Heart left ventricle (tissue), 13 donors: ENCODE measurements at regions not wholly inside any gene's neighbourhood (a gene's known extent, or its start where the extent isn't known, plus 50 kb on each side); places are given as distances from the start of the nearest gene placed in this dataset.

Source experiments
- CTCF ChIP-seq, 12 donors: fragments of 200-600 bp; sonication (generic) in 4 of 12; IDR thresholded peaks; one replicate each; pipeline versions ENCODE4 v1.5.0 to v1.8.0; 2018 to 2022; ENCODE audit warnings: antibody characterized with exemption in 12 of 12, mild to moderate bottlenecking in 5 of 12
- POLR2A ChIP-seq, 2 donors: fragments of 450-650 bp; IDR thresholded peaks; one replicate each; pipeline ENCODE4 v1.6.1; 2017; ENCODE audit warnings: antibody characterized with exemption in 2 of 2, mild to moderate bottlenecking in 2 of 2, moderate library complexity in 2 of 2
- donor health status: ischemic (EF 13 %, LVEDD 7.1; RV severe dilation, severe dysfunction).
- donor health status: DM: no; HTN: yes; CAD: no.
- donor health status: DM: no; HTN: no; CAD: no.
- donor health status: ischemic (EF 25% LVEDD 6.9; RV normal size, moderate dysfunction).
- donor health status: ischemic (EF 25% LVEDD 5.7; RV mildly dilated, moderate dysfunction).
- donor health status: ischemic (EF 35%, LVEDD 5.7; RV mildly dilated, moderate dysfunction).
- donor health status: nonischemic (EF 11% LVEDD 7.7; RV severe dilation, severe dysfunction).
- donor health status: DM: yes; HTN: yes; CAD: no.
- donor health status: PGD.
- donor health status: ischemic (EF 29% LVEDD 5.4; RV normal size, mild dysfunction).
- donor health status: nonischemic (EF 23%, LVEDD 6.1; RV moderate dilation, normal function).

- TF ChIP-seq POLR2A (IDR thresholded peaks at IDR 0.05) (no peak), CTCF (IDR thresholded peaks at IDR 0.05) (no peak)
Measured at GRCh38 chr7:51477323-51477722, 160.7 kb upstream of the COBL start.
